Mesenchymal stem cell (in vitro differentiated cells and primary cell): ENCODE measurements at regions not wholly inside any gene's neighbourhood (a gene's known extent, or its start where the extent isn't known, plus 50 kb on each side); places are given as distances from the start of the nearest gene placed in this dataset.
A peak's percentile ranks its signal among the peaks of the same experiment; 100 is the strongest.
"Not testable (repeated sequence)": the region's sequence is repeated elsewhere in the genome, so short reads cannot be mapped to it uniquely, and the experiment has no call there.

Experiments
- DNase-seq: peaks from one replicate; pipeline ENCODE4 v3.0.0-alpha.2; 2013
- H2AFZ ChIP-seq: one replicate; pipeline ENCODE4 v1.6.1; 2013; ENCODE audit warnings: low read depth, mild to moderate bottlenecking, control low read depth, inconsistent platforms, low read length, moderate library complexity
- H2AK5ac ChIP-seq: 2 replicates; pipeline ENCODE4 v1.6.1; 2013; ENCODE audit warnings: low read length, moderate library complexity, mild to moderate bottlenecking, inconsistent platforms; ENCODE audit not compliant: severe bottlenecking
- H2BK120ac ChIP-seq: one replicate; pipeline ENCODE4 v1.6.1; 2013; ENCODE audit warnings: low read depth, mild to moderate bottlenecking, inconsistent platforms, low read length, moderate library complexity
- H2BK12ac ChIP-seq, 2 experiments: one replicate each; pipeline ENCODE4 v1.6.1; 2013; ENCODE audit warnings: inconsistent platforms in 2 of 2, low read length in 2 of 2, mild to moderate bottlenecking in 2 of 2, moderate library complexity in 2 of 2, control low read depth in 1 of 2
- H2BK15ac ChIP-seq: one replicate; pipeline ENCODE4 v1.6.1; 2013; ENCODE audit warnings: mild to moderate bottlenecking, low read depth, inconsistent platforms; ENCODE audit not compliant: poor library complexity, severe bottlenecking
- H2BK5ac ChIP-seq: 2 replicates; pipeline ENCODE4 v1.6.1; 2013; ENCODE audit warnings: low read depth, mild to moderate bottlenecking, low read length, control low read depth, inconsistent platforms; ENCODE audit not compliant: poor library complexity, severe bottlenecking
- H3K14ac ChIP-seq, 2 experiments: one replicate each; pipeline ENCODE4 v1.6.1; 2013; ENCODE audit warnings: inconsistent platforms in 2 of 2, low read length in 2 of 2, control low read depth in 1 of 2, mild to moderate bottlenecking in 1 of 2, moderate library complexity in 1 of 2
- H3K18ac ChIP-seq, 2 experiments: one replicate each; pipeline ENCODE4 v1.6.1; 2013; ENCODE audit warnings: inconsistent platforms in 2 of 2, low read length in 2 of 2, control low read depth in 1 of 2, low read depth in 1 of 2, mild to moderate bottlenecking in 1 of 2
- H3K23ac ChIP-seq, 2 experiments: one replicate each; pipeline ENCODE4 v1.6.1; 2013; ENCODE audit warnings: inconsistent platforms in 2 of 2, low read length in 2 of 2, mild to moderate bottlenecking in 2 of 2, moderate library complexity in 2 of 2, control low read depth in 1 of 2
- H3K27ac ChIP-seq: 2 replicates; pipeline ENCODE4 v1.5.1; 2013; ENCODE audit warnings: mild to moderate bottlenecking, moderate library complexity, low read length, control low read depth, inconsistent platforms; ENCODE audit not compliant: poor library complexity, severe bottlenecking
- H3K27me3 ChIP-seq, 2 experiments: 2 replicates each; pipeline versions ENCODE4 v1.6.1 to v1.7.0; 2013; ENCODE audit warnings: low read length in 2 of 2, mild to moderate bottlenecking in 2 of 2, moderate library complexity in 2 of 2, control low read depth in 1 of 2, inconsistent platforms in 1 of 2; ENCODE audit not compliant: control insufficient read depth in 1 of 2, insufficient read depth in 1 of 2
- H3K36me3 ChIP-seq, 2 experiments: 2 replicates each; pipeline versions ENCODE4 v1.6.1 to v1.7.0; 2013; ENCODE audit warnings: low read length in 2 of 2, control low read depth in 1 of 2, inconsistent platforms in 1 of 2, low read depth in 1 of 2, mild to moderate bottlenecking in 1 of 2; ENCODE audit not compliant: insufficient read depth in 2 of 2, control insufficient read depth in 1 of 2
- H3K4ac ChIP-seq, 2 experiments: one replicate each; pipeline ENCODE4 v1.6.1; 2013; ENCODE audit warnings: inconsistent platforms in 2 of 2, low read length in 2 of 2, mild to moderate bottlenecking in 2 of 2, moderate library complexity in 2 of 2, control low read depth in 1 of 2, low read depth in 1 of 2
- H3K4me1 ChIP-seq: 2 replicates; pipeline ENCODE4 v1.6.1; 2013; ENCODE audit warnings: low read depth, low read length, control low read depth; ENCODE audit not compliant: control insufficient read depth, insufficient read depth
- H3K4me2 ChIP-seq: 2 replicates; pipeline ENCODE4 v1.6.1; 2013; ENCODE audit warnings: low read length, mild to moderate bottlenecking, inconsistent platforms; ENCODE audit not compliant: poor library complexity, severe bottlenecking
- H3K4me3 ChIP-seq, 2 experiments: 2 replicates each; pipeline versions ENCODE4 v1.5.1 to v1.7.0; 2013; ENCODE audit warnings: low read length in 2 of 2, mild to moderate bottlenecking in 2 of 2, control low read depth in 1 of 2, low read depth in 1 of 2; ENCODE audit not compliant: insufficient read depth in 1 of 2
- H3K79me1 ChIP-seq: replicated peaks from 2 replicates; pipeline ENCODE4 v1.6.1; 2013; ENCODE audit warnings: mild to moderate bottlenecking, control low read depth, low read length, inconsistent platforms; ENCODE audit not compliant: poor library complexity, severe bottlenecking
- H3K9ac ChIP-seq: 2 replicates; pipeline ENCODE4 v1.7.0; 2013; ENCODE audit warnings: mild to moderate bottlenecking, low read length, moderate library complexity
- H3K9me3 ChIP-seq: 2 replicates; pipeline ENCODE4 v1.7.0; 2013; ENCODE audit warnings: mild to moderate bottlenecking, low read length; ENCODE audit not compliant: control insufficient read depth
- H4K8ac ChIP-seq: one replicate; pipeline ENCODE4 v1.6.1; 2013; ENCODE audit warnings: inconsistent platforms, mild to moderate bottlenecking, low read length, moderate library complexity
- H4K91ac ChIP-seq: one replicate; pipeline ENCODE4 v1.6.1; 2013; ENCODE audit warnings: mild to moderate bottlenecking, low read length, inconsistent platforms
- WGBS: methylation state at CpG from one replicate; pipeline ENCODE4 v1.1.7; 2013; ENCODE audit warnings: mixed read lengths; 5-methylcytosine and 5-hydroxymethylcytosine counted together

DNA sequence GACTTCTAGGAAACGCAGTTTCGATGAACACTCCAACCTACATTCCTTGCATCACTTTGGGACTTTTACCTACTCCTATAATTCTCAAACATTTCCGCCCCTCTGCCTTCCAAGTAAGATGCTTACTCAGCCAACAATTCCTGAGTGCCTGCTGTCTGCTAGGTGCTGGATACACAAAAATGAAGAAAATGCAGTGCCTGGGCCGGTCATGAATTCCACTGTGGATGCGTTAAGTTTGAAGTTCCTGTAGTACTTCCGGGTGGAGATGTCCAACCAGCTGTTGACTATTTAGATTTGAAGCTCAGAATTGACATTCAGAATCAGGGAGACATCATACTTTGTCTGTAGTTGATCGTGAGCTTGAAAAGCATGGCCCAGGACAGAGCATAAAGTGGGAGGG, 89.2 kb downstream of the LYZL1 start:
- peaks cover 8% of the 10 kb centered on the region for H3K4me1 ChIP-seq
- no peak overlapping the region for H3K4me3 ChIP-seq
- no peak overlapping the region for H2BK120ac ChIP-seq
- H3K23ac ChIP-seq, result no peak overlapping the region
- no peak overlapping the region for H2BK15ac ChIP-seq
- no peaks in the 10 kb centered on the region for H3K9me3 ChIP-seq
- H3K27ac ChIP-seq, result no peak overlapping the region
- no peak overlapping the region for H3K9ac ChIP-seq
- no peak overlapping the region for H3K14ac ChIP-seq
- H2AFZ ChIP-seq, result no peak overlapping the region
- no peak overlapping the region for H3K4me2 ChIP-seq
- peaks cover 0 to 10% of the 10 kb centered on the region in 2 experiments for H3K27me3 ChIP-seq
- peak overlapping the region; percentile 35 for H2AK5ac ChIP-seq
- no peak for DNase-seq
- 89% methylated on average over 7 of the region's 7 CpGs for WGBS
- no peaks in the 10 kb centered on the region for H3K36me3 ChIP-seq
- no peaks in the 10 kb centered on the region for H3K79me1 ChIP-seq
- no peak overlapping the region for H4K91ac ChIP-seq
- H2BK5ac ChIP-seq, result no peak overlapping the region
- no peak overlapping the region for H4K8ac ChIP-seq
- no peak overlapping the region for H3K4ac ChIP-seq
- H3K18ac ChIP-seq, result no peak overlapping the region
- no peak overlapping the region for H2BK12ac ChIP-seq

DNA sequence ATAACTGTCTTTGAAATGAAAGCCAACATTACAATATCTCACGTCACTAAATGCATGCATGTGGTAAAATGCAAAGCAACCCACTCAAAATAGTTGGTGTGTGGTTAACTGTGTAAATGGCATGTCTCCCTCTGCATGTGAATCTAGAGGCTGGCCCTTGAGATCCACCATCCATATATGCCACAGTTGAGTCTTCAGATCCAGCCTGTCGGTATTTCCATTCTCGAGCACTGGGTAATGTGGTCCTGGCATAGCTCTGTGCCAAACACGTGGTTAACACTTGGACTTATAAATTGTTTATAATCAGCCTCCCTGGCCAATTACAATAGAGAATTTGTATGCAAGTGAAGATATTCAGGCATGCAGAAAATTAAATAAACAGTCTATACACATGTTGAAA, 90.3 kb downstream of the LYZL1 start:
- Histone ChIP-seq H3K36me3 (no peaks in the 10 kb centered on the region), H3K4me2 (no peak overlapping the region), H3K18ac (no peak overlapping the region), H2BK120ac (no peak overlapping the region), H4K8ac (no peak overlapping the region), H2BK5ac (no peak overlapping the region), H2AK5ac (no peak overlapping the region), H3K27me3 (peaks cover 0 to 17% of the 10 kb centered on the region in 2 experiments), H2BK15ac (no peak overlapping the region), H3K4ac (no peak overlapping the region), H3K23ac (no peak overlapping the region), H3K4me1 (peaks cover 8% of the 10 kb centered on the region), H2AFZ (no peak overlapping the region), H3K14ac (no peak overlapping the region), H4K91ac (no peak overlapping the region), H3K27ac (no peak overlapping the region), H3K9ac (no peak overlapping the region), H3K9me3 (no peaks in the 10 kb centered on the region), H2BK12ac (no peak overlapping the region), H3K79me1 (no peaks in the 10 kb centered on the region), H3K4me3 (no peak overlapping the region)
- DNase-seq, result no peak
- 94% methylated on average over 4 of the region's 4 CpGs for WGBS

DNA sequence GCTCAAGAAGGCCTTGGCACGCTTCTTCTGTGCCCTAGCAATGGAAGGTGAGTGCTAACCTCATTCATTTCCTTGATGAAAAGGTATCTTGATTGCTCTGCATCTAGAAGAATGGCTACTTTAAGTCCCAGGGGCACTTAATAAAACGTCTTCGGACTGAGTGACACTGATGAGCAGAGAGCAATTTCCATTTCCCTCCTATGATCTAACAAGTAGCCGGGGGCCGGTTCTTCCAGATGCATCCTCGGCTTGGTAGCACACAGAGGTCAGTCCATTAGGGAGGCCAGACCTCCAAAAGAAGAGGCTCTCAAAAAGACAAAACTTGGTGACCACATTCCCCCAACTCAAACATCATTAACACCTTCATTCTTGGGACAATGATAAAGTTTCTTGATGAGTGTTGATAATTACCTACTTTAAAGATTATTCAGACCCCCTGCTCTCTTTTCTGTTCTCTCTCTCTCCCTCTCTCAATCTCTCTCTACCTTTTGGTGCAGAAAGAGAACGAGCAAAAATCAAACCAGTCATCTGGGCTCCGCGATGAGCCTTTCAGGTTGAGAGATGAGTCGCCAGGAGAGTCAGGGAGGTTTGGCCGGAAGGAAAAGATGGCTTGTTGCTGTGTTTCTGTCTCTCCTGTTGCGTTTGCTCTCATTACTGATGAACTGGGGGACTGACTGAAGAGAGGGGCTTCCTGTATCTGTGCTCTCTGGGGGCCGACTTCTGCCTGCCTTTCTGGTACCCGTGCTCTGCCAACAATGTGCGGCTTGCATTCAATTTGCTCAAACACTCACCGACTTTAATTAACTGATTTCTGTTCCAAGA, 91.1 kb downstream of the LYZL1 start:
- 88% methylated on average over 10 of the region's 16 CpGs for WGBS
- H2AFZ ChIP-seq, H3K18ac ChIP-seq, H4K91ac ChIP-seq, H3K4me3 ChIP-seq, H2BK15ac ChIP-seq, H2BK5ac ChIP-seq, H3K14ac ChIP-seq, H4K8ac ChIP-seq, H3K36me3 ChIP-seq, DNase-seq, H3K4me2 ChIP-seq, H3K79me1 ChIP-seq, H3K4ac ChIP-seq, H3K9ac ChIP-seq, H2BK120ac ChIP-seq, H3K9me3 ChIP-seq, H2BK12ac ChIP-seq, H3K23ac ChIP-seq, H3K4me1 ChIP-seq: not testable (repeated sequence)
- Histone ChIP-seq H3K27ac (peak overlapping the region; percentile 24), H3K27me3 (peaks cover 0 to 19% of the 10 kb centered on the region in 2 experiments), H2AK5ac (peak overlapping the region; percentile 15)

DNA sequence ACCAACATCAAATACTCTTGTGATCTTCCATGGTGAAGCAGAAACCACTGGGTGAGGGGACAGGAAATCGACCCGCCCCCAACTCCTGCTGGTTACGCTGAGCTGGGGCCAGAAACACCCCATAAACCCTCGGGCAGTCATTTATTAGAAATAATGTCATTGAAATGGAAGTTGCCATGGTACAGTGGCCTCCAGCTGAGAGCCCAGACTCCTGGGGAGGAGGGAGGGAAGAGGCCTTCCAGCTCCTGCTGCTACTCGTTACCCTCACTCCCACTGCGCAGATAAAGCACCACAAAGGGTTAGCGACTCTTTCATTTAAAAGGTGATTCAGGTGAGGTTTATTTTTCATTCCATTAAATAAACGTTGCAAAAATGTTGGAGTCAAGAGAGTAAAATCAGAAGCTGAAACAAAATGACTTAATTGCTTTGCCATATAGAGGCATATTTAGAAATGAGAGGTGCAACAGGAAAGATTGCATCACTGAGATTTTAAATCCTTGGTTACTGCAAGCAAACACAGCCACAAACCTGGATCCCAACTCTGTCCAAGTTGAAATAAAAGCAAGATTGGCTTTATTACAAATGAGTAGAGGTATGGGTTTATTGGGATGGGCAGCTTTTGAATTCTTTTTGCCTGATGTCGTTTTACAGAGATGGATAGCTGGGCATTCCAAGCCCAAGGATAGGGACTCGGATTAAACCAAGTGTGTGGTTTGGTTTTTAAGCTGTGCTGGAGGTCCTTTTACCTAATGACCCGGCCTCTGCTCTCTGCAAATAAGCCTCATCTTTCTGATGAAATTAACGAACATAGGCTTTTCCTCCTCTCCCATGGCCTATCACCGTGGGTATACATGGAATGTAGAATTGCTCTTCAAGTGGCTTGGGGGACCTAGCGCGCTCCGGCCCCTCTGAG, 92.0 kb downstream of the LYZL1 start:
- H3K36me3 ChIP-seq, H3K18ac ChIP-seq, H3K9me3 ChIP-seq, H3K9ac ChIP-seq, H4K91ac ChIP-seq, H3K4me3 ChIP-seq, H2BK12ac ChIP-seq, H2AFZ ChIP-seq, H2AK5ac ChIP-seq, H3K4me2 ChIP-seq, H3K79me1 ChIP-seq, H3K4me1 ChIP-seq, H3K23ac ChIP-seq, DNase-seq, H3K4ac ChIP-seq, H2BK5ac ChIP-seq, H4K8ac ChIP-seq, H2BK120ac ChIP-seq, H2BK15ac ChIP-seq: not testable (repeated sequence)
- WGBS, result 64% methylated on average over 9 of the region's 16 CpGs
- Histone ChIP-seq H3K14ac (peak overlapping the region in 1 of 2 experiments; percentile 71), H3K27ac (peak overlapping the region; percentile 68), H3K27me3 (peaks cover 0 to 19% of the 10 kb centered on the region in 2 experiments)
